ENCODE measurements at regions not wholly inside any gene's neighbourhood (a gene's known extent, or its start where the extent isn't known, plus 50 kb on each side); places are given as distances from the start of the nearest gene placed in this dataset.

DNA sequence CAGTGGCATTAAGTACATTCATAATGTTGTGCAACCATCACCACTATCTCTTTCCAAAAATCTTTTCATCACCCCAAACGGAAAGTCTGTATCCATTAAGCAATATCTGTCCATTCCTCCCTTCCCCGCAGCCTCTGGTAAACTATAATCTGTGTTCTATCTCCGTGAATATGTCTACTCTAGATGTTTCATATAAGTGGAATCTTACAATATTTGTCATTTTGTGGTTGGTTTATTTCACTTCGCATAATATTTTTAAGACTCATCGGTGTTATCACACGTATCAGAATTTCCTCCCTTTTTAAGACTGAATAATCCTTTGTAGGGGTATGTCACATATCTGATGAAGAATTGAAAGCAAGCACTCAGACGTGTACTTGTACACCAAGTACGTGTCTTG lies 86.0 kb upstream of the FGFR2 start:
- TF ChIP-seq, protein P1, sequence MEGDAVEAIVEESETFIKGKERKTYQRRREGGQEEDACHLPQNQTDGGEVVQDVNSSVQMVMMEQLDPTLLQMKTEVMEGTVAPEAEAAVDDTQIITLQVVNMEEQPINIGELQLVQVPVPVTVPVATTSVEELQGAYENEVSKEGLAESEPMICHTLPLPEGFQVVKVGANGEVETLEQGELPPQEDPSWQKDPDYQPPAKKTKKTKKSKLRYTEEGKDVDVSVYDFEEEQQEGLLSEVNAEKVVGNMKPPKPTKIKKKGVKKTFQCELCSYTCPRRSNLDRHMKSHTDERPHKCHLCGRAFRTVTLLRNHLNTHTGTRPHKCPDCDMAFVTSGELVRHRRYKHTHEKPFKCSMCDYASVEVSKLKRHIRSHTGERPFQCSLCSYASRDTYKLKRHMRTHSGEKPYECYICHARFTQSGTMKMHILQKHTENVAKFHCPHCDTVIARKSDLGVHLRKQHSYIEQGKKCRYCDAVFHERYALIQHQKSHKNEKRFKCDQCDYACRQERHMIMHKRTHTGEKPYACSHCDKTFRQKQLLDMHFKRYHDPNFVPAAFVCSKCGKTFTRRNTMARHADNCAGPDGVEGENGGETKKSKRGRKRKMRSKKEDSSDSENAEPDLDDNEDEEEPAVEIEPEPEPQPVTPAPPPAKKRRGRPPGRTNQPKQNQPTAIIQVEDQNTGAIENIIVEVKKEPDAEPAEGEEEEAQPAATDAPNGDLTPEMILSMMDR (conservative IDR thresholded peaks at IDR 0.05): no peak
- no peak for TF ChIP-seq EZH2 (IDR thresholded peaks at IDR 0.05; ENCODE audit: low read depth)

Data from PC-9 (cell line).